ENCODE measurements at regions not wholly inside any gene's neighbourhood (a gene's known extent, or its start where the extent isn't known, plus 50 kb on each side); places are given as distances from the start of the nearest gene placed in this dataset.
"Not testable (repeated sequence)": the region's sequence is repeated elsewhere in the genome, so short reads cannot be mapped to it uniquely, and the experiment has no call there.

- no peaks in the 10 kb centered on the region for H3K36me3 ChIP-seq (replicated peaks in 1 of 2; ENCODE audit: control insufficient read depth in 1 of 2, insufficient read depth in 2 of 2, low read length in 2 of 2)
- FAIRE-seq (no peak), DNase-seq (ENCODE audit: low spot score) (no peak), ATAC-seq (no peak)
- no peak overlapping the region for H3K4me3 ChIP-seq (replicated peaks in 1 of 3; ENCODE audit: insufficient read depth in 1 of 3, low read depth in 2 of 3, low read length in 3 of 3)
- ChIA-PET POLR2A (no interaction called here), CTCF (ENCODE audit: low intra/inter-chr PET ratio, low total read pairs) (no interaction called here)
- no peaks in the 10 kb centered on the region for H3K9me3 ChIP-seq (ENCODE audit: low read length)
- H3K27ac ChIP-seq (ENCODE audit: extremely low read length, insufficient read depth, low read length) = no peak overlapping the region
- H3K4me2 ChIP-seq (ENCODE audit: low read depth, low read length) = no peak overlapping the region
- no peaks in the 10 kb centered on the region for H4K20me1 ChIP-seq (ENCODE audit: insufficient read depth, low read length)
- H3K79me2 ChIP-seq (ENCODE audit: insufficient read depth, low read length) = no peaks in the 10 kb centered on the region
- in situ Hi-C loops (cut with HindIII; ENCODE audit: extremely low pct_ligation_motif_present, low pct_unique_long_range_greater_than_20kb) = no loop called here
- intact Hi-C loops (cut with micrococcal nuclease; ENCODE audit: unreplicated experiment) = no loop called here
- 24% methylated on average over 8 of the region's 13 CpGs for WGBS (ENCODE audit: low lambda C conversion rate)
- no peak overlapping the region for H2AFZ ChIP-seq (ENCODE audit: low read length)
- no peaks in the 10 kb centered on the region for H3K4me1 ChIP-seq (ENCODE audit: insufficient read depth, low read length)
- TF ChIP-seq NBN (conservative IDR thresholded peaks at IDR 0.05) (no peak), PLRG1 (conservative IDR thresholded peaks at IDR 0.05) (no peak), EHMT2 (IDR thresholded peaks at IDR 0.05; ENCODE audit: borderline replicate concordance, low read depth, low read length) (no peak), ZNF563 (CRISPR knock-in tag; IDR thresholded peaks at IDR 0.05) (no peak), HOXA3 (CRISPR knock-in tag; IDR thresholded peaks at IDR 0.05) (no peak), KLF15 (CRISPR knock-in tag; IDR thresholded peaks at IDR 0.05; ENCODE audit: borderline replicate concordance) (no peak), NR2C2 (CRISPR knock-in tag; IDR thresholded peaks at IDR 0.05; ENCODE audit: borderline replicate concordance) (no peak), KDM4B (CRISPR knock-in tag; IDR thresholded peaks at IDR 0.05) (no peak), ELK4 (CRISPR knock-in tag; IDR thresholded peaks at IDR 0.05; ENCODE audit: borderline replicate concordance) (no peak), ZNF24 (IDR thresholded peaks at IDR 0.05) (no peak), PITX1 (CRISPR knock-in tag; IDR thresholded peaks at IDR 0.05) (no peak)
- TF ChIP-seq, protein P1, sequence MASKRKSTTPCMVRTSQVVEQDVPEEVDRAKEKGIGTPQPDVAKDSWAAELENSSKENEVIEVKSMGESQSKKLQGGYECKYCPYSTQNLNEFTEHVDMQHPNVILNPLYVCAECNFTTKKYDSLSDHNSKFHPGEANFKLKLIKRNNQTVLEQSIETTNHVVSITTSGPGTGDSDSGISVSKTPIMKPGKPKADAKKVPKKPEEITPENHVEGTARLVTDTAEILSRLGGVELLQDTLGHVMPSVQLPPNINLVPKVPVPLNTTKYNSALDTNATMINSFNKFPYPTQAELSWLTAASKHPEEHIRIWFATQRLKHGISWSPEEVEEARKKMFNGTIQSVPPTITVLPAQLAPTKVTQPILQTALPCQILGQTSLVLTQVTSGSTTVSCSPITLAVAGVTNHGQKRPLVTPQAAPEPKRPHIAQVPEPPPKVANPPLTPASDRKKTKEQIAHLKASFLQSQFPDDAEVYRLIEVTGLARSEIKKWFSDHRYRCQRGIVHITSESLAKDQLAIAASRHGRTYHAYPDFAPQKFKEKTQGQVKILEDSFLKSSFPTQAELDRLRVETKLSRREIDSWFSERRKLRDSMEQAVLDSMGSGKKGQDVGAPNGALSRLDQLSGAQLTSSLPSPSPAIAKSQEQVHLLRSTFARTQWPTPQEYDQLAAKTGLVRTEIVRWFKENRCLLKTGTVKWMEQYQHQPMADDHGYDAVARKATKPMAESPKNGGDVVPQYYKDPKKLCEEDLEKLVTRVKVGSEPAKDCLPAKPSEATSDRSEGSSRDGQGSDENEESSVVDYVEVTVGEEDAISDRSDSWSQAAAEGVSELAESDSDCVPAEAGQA (IDR thresholded peaks at IDR 0.05; ENCODE audit: low read depth) = no peak
- TF ChIP-seq, protein P1 (CRISPR knock-in tag; IDR thresholded peaks at IDR 0.05; ENCODE audit: borderline replicate concordance) = no peak
- H3K9ac ChIP-seq (ENCODE audit: insufficient read depth, low read depth, low read length) = no peak overlapping the region
- peaks cover 7 to 27% of the 10 kb centered on the region in 2 experiments for H3K27me3 ChIP-seq (ENCODE audit: control insufficient read depth in 1 of 2, insufficient read depth in 2 of 2, low read length in 2 of 2)
- no TSS peak for BruUV-seq (replicated peaks)
These were observed 851.3 kb downstream of the TBC1D22A start for GRCh38 chr22:47613606-47614350.

- H3K4me1 ChIP-seq (ENCODE audit: insufficient read depth, low read length); intact Hi-C loops (cut with micrococcal nuclease; ENCODE audit: unreplicated experiment); BruUV-seq (replicated peaks); H3K9me3 ChIP-seq (ENCODE audit: low read length); H3K36me3 ChIP-seq (replicated peaks in 1 of 2; ENCODE audit: control insufficient read depth in 1 of 2, insufficient read depth in 2 of 2, low read length in 2 of 2); CTCF ChIA-PET (ENCODE audit: low intra/inter-chr PET ratio, low total read pairs); DNase-seq (ENCODE audit: low spot score); POLR2A ChIA-PET; H3K4me2 ChIP-seq (ENCODE audit: low read depth, low read length); H2AFZ ChIP-seq (ENCODE audit: low read length); in situ Hi-C loops (cut with HindIII; ENCODE audit: extremely low pct_ligation_motif_present, low pct_unique_long_range_greater_than_20kb); FAIRE-seq; H4K20me1 ChIP-seq (ENCODE audit: insufficient read depth, low read length); ATAC-seq; H3K79me2 ChIP-seq (ENCODE audit: insufficient read depth, low read length); H3K27ac ChIP-seq (ENCODE audit: extremely low read length, insufficient read depth, low read length); H3K4me3 ChIP-seq (replicated peaks in 1 of 3; ENCODE audit: insufficient read depth in 1 of 3, low read depth in 2 of 3, low read length in 3 of 3); H3K9ac ChIP-seq (ENCODE audit: insufficient read depth, low read depth, low read length): not testable (repeated sequence)
- H3K27me3 ChIP-seq (ENCODE audit: control insufficient read depth in 1 of 2, insufficient read depth in 2 of 2, low read length in 2 of 2) = peaks cover 7 to 29% of the 10 kb centered on the region in 2 experiments; a peak in 4 of 5 replicates
- 34% methylated on average over 11 of the region's 11 CpGs for WGBS (ENCODE audit: low lambda C conversion rate)
These were observed 850.7 kb downstream of the TBC1D22A start for GRCh38 chr22:47613181-47613580.

Measured in HepG2 (cell line).